GM21529 (cell line): ENCODE measurements at regions not wholly inside any gene's neighbourhood (a gene's known extent, or its start where the extent isn't known, plus 50 kb on each side); places are given as distances from the start of the nearest gene placed in this dataset.

Experiments
- ATAC-seq: cut with Tn5 transposase; IDR thresholded peaks from one replicate; pipeline ENCODE4 v1.9.1; 2021; ENCODE audit not compliant: unreplicated experiment

- no peak for ATAC-seq
Measured at GRCh38 chr14:98606816-98607215, 665.2 kb downstream of the BCL11B start.

- no peak for ATAC-seq
Measured at GRCh38 chr14:98607341-98607910, 664.6 kb downstream of the BCL11B start.

- no peak for ATAC-seq
Measured at GRCh38 chr14:98608071-98609060, 663.6 kb downstream of the BCL11B start.

GRCh38 chr14:98612434-98613200 lies 659.4 kb downstream of the BCL11B start:
- ATAC-seq: no peak

GRCh38 chr14:98614741-98615140 lies 657.3 kb downstream of the BCL11B start:
- ATAC-seq: no peak

- no peak for ATAC-seq
Measured at GRCh38 chr14:98622208-98623051, 649.6 kb downstream of the BCL11B start.

GRCh38 chr14:98623788-98624415 lies 648.1 kb downstream of the BCL11B start:
- ATAC-seq: no peak

GRCh38 chr14:98633380-98633779 lies 638.6 kb downstream of the BCL11B start:
- no peak for ATAC-seq

GRCh38 chr14:98634043-98634820 lies 637.8 kb downstream of the BCL11B start:
- no peak for ATAC-seq

GRCh38 chr14:98638366-98638765 lies 633.6 kb downstream of the BCL11B start:
- ATAC-seq: no peak

- ATAC-seq: no peak
Measured at GRCh38 chr14:98647754-98648153, 624.2 kb downstream of the BCL11B start.

- ATAC-seq: no peak
Measured at GRCh38 chr14:98651037-98651436, 621.0 kb downstream of the BCL11B start.

- ATAC-seq: no peak
Measured at GRCh38 chr14:98665007-98665406, 607.0 kb downstream of the BCL11B start.

GRCh38 chr14:98666545-98666944 lies 605.5 kb downstream of the BCL11B start:
- no peak for ATAC-seq

GRCh38 chr14:98682033-98682432 lies 590.0 kb downstream of the BCL11B start:
- no peak for ATAC-seq

GRCh38 chr14:98682726-98683125 lies 589.3 kb downstream of the BCL11B start:
- no peak for ATAC-seq

- ATAC-seq: no peak
Measured at GRCh38 chr14:98684468-98684867, 587.5 kb downstream of the BCL11B start.

GRCh38 chr14:98685725-98686124 lies 586.3 kb downstream of the BCL11B start:
- ATAC-seq: no peak

- ATAC-seq: no peak
Measured at GRCh38 chr14:98688446-98688845, 583.6 kb downstream of the BCL11B start.
